Tibial nerve (tissue), 3 donors: ENCODE measurements at regions not wholly inside any gene's neighbourhood (a gene's known extent, or its start where the extent isn't known, plus 50 kb on each side); places are given as distances from the start of the nearest gene placed in this dataset.

Experiments used
- POLR2A ChIP-seq, 2 donors: fragments of 450-650 bp; IDR thresholded peaks; one replicate each; pipeline ENCODE4 v1.6.1; 2017; ENCODE audit warnings: antibody characterized with exemption in 2 of 2, mild to moderate bottlenecking in 2 of 2, moderate library complexity in 2 of 2
- TF ChIP-seq, protein P1 (sequence below), 5 experiments: fragments of 200-600 bp in 3 of 5; fragments of 450-650 bp in 2 of 5; sonication (generic) in 3 of 5; IDR thresholded peaks; one replicate each; pipeline ENCODE4 v1.5.1; 2016 to 2019; ENCODE audit warnings: antibody characterized with exemption in 5 of 5, mild to moderate bottlenecking in 3 of 5, moderate library complexity in 2 of 5

DNA sequence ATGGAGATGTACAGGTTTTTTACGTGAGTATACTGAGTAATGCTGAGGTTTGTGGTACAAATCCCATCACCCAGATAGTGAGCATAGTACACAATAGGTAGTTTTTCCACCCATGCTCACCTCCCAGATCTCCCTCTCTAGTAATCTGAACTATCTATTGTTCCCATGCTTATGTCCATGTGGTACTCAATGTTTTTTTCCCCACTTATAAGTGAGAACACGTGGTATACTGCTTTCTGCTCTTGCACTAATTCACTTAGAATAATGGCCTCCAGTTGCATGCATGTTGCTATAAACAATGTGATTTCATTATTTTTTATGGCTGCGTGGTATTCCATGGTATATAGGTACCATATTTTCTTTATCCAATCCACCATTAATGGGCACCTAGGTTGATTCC, 593.9 kb downstream of the ANXA1 start:
- TF ChIP-seq, protein P1, sequence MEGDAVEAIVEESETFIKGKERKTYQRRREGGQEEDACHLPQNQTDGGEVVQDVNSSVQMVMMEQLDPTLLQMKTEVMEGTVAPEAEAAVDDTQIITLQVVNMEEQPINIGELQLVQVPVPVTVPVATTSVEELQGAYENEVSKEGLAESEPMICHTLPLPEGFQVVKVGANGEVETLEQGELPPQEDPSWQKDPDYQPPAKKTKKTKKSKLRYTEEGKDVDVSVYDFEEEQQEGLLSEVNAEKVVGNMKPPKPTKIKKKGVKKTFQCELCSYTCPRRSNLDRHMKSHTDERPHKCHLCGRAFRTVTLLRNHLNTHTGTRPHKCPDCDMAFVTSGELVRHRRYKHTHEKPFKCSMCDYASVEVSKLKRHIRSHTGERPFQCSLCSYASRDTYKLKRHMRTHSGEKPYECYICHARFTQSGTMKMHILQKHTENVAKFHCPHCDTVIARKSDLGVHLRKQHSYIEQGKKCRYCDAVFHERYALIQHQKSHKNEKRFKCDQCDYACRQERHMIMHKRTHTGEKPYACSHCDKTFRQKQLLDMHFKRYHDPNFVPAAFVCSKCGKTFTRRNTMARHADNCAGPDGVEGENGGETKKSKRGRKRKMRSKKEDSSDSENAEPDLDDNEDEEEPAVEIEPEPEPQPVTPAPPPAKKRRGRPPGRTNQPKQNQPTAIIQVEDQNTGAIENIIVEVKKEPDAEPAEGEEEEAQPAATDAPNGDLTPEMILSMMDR (IDR thresholded peaks at IDR 0.05): no peak
- TF ChIP-seq POLR2A (IDR thresholded peaks at IDR 0.05): no peak
